ENCODE measurements at regions not wholly inside any gene's neighbourhood (a gene's known extent, or its start where the extent isn't known, plus 50 kb on each side); places are given as distances from the start of the nearest gene placed in this dataset.
A peak's percentile ranks its signal among the peaks of the same experiment; 100 is the strongest.
"Not testable (repeated sequence)": the region's sequence is repeated elsewhere in the genome, so short reads cannot be mapped to it uniquely, and the experiment has no call there.

DNA sequence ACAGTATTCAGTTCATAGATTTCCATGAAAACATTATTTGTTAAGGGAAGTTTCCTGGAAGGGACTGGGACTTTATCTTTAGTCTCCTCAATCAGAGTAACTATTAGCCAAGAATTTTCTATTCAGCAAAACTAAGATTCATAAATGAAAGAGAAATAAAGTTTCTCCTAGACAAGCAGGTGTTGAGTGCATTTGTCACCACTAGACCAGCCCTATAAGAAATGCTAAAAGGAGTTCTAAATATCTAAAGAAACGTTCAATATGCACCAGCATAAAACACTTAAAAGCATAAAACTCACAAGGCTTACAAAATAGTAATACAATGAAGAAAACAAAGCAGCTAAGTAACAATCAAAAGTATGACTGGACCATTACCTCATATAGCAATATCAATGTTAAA, 423.0 kb downstream of the TECRL start:
- Mint-ChIP-seq H3K27me3 (no peaks in the 10 kb centered on the region), H3K4me3 (ENCODE audit: low read depth) (no peak overlapping the region), H3K36me3 (ENCODE audit: insufficient read depth) (no peaks in the 10 kb centered on the region), H3K9me3 (ENCODE audit: low read depth) (peaks cover 22% of the 10 kb centered on the region), H3K27ac (no peak overlapping the region), H3K4me1 (ENCODE audit: low read depth) (no peaks in the 10 kb centered on the region)
- DNase-seq (ENCODE audit: low spot score, unreplicated experiment) = no peak
- TF ChIP-seq, protein P1, sequence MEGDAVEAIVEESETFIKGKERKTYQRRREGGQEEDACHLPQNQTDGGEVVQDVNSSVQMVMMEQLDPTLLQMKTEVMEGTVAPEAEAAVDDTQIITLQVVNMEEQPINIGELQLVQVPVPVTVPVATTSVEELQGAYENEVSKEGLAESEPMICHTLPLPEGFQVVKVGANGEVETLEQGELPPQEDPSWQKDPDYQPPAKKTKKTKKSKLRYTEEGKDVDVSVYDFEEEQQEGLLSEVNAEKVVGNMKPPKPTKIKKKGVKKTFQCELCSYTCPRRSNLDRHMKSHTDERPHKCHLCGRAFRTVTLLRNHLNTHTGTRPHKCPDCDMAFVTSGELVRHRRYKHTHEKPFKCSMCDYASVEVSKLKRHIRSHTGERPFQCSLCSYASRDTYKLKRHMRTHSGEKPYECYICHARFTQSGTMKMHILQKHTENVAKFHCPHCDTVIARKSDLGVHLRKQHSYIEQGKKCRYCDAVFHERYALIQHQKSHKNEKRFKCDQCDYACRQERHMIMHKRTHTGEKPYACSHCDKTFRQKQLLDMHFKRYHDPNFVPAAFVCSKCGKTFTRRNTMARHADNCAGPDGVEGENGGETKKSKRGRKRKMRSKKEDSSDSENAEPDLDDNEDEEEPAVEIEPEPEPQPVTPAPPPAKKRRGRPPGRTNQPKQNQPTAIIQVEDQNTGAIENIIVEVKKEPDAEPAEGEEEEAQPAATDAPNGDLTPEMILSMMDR (IDR thresholded peaks at IDR 0.05; ENCODE audit: unreplicated experiment) = no peak

DNA sequence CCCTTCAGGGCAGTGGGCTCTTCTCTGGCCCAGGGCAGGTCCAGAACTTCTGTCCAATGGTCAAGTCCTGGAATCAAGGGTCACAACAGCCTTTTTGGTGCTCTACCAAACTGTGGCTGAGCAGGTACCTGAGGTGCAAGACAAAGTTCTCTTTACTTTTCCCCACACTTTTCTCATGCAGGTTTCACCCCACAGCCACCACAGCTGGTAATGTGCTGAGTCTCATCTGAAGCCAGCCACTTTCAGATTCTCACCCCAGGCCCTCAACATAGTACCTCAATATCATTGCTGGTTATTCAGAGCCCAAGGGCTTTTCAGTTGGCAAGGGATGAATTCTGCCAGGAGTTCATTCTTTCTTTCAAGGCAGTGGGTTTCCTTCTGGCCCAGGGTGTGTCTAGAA, 426.0 kb downstream of the TECRL start:
- H3K4me1 Mint-ChIP-seq (ENCODE audit: low read depth) = no peaks in the 10 kb centered on the region
- H3K9me3 Mint-ChIP-seq (ENCODE audit: low read depth) = peaks cover 13% of the 10 kb centered on the region
- DNase-seq (ENCODE audit: low spot score, unreplicated experiment) = no peak
- TF ChIP-seq, protein P1 (IDR thresholded peaks at IDR 0.05; ENCODE audit: unreplicated experiment) = no peak
- no peak overlapping the region for H3K4me3 Mint-ChIP-seq (ENCODE audit: low read depth)
- no peaks in the 10 kb centered on the region for H3K27me3 Mint-ChIP-seq
- H3K36me3 Mint-ChIP-seq (ENCODE audit: insufficient read depth) = no peaks in the 10 kb centered on the region
- H3K27ac Mint-ChIP-seq = no peak overlapping the region

DNA sequence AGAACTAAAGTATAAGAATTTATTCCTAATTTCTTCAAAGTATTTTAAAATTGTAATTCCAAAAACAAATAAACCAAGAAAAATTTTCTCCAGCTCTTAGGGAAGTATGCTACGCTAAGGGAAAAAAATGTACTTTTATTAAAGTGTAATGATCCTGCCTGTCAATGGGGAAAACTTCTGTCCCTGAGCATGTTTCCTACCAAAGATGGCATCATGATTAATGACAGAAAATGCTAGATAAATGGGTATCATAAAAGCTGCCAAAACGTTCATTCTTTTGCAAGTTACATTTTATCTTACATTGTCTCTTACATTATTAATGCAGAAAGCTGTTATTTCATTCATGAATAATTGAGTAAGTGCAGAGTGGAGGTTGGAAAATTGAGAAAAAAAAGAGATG, 443.4 kb downstream of the TECRL start:
- TF ChIP-seq, protein P1 (IDR thresholded peaks at IDR 0.05; ENCODE audit: unreplicated experiment) = no peak
- H3K27ac Mint-ChIP-seq = no peak overlapping the region
- H3K4me1 Mint-ChIP-seq (ENCODE audit: low read depth) = no peaks in the 10 kb centered on the region
- no peaks in the 10 kb centered on the region for H3K27me3 Mint-ChIP-seq
- H3K9me3 Mint-ChIP-seq (ENCODE audit: low read depth) = no peaks in the 10 kb centered on the region
- H3K4me3 Mint-ChIP-seq (ENCODE audit: low read depth) = no peak overlapping the region
- H3K36me3 Mint-ChIP-seq (ENCODE audit: insufficient read depth) = no peaks in the 10 kb centered on the region
- DNase-seq (ENCODE audit: low spot score, unreplicated experiment) = no peak

DNA sequence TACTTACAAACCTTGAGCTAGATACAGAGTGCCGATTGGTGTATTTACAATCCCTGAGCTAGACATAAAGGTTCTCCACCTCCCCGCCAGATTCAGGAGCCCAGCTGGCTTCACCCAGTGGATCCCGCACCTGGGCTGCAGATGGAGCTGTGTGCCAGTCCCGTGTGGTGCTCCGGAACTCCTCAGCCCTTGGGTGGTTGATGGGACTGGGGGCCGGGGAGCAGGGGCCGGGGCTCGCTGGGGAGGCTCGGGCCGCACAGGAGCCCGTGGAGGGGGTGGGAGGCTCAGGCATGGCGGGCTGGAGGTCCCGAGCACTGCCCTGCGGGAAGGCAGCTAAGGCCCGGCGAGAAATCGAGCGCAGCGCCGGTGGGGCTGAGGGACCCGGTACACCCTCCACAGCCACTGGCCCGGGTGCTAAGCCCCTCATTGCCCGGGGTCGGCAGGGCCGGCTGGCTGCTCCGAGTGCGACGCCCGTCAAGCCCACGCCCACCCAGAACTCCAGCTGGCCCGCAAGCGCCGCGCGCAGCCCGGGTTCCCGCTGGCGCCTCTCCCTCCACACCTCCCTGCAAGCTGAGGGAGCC, 466.5 kb downstream of the TECRL start:
- DNase-seq (ENCODE audit: low spot score, unreplicated experiment); H3K4me3 Mint-ChIP-seq (ENCODE audit: low read depth); H3K27me3 Mint-ChIP-seq; H3K27ac Mint-ChIP-seq; H3K9me3 Mint-ChIP-seq (ENCODE audit: low read depth); H3K36me3 Mint-ChIP-seq (ENCODE audit: insufficient read depth); H3K4me1 Mint-ChIP-seq (ENCODE audit: low read depth): not testable (repeated sequence)

DNA sequence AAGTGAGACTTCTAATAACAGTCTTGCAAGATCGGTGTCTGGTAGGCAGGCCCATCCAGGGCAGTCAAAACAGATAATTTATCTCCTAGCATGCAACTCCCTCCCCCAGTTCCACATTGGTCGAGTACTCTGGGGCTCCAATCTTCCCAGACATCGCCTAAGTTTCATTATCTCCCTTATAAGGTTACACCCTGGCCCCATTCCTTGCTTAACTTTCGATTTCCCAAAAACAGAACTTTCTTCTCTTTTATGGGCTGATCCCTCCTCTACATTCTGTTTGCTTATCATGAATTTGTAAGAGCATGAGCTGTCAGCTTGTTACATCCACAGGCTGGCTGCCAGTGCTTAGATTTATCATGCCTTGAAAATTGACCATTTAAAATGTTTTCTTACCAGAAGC, 471.3 kb downstream of the TECRL start:
- Mint-ChIP-seq H3K27ac (no peak overlapping the region), H3K4me3 (ENCODE audit: low read depth) (no peak overlapping the region), H3K36me3 (ENCODE audit: insufficient read depth) (no peaks in the 10 kb centered on the region), H3K4me1 (ENCODE audit: low read depth) (peaks cover 4% of the 10 kb centered on the region), H3K9me3 (ENCODE audit: low read depth) (peaks cover 4% of the 10 kb centered on the region), H3K27me3 (no peaks in the 10 kb centered on the region)
- DNase-seq (ENCODE audit: low spot score, unreplicated experiment) = no peak
- TF ChIP-seq, protein P1 (IDR thresholded peaks at IDR 0.05; ENCODE audit: unreplicated experiment) = no peak

DNA sequence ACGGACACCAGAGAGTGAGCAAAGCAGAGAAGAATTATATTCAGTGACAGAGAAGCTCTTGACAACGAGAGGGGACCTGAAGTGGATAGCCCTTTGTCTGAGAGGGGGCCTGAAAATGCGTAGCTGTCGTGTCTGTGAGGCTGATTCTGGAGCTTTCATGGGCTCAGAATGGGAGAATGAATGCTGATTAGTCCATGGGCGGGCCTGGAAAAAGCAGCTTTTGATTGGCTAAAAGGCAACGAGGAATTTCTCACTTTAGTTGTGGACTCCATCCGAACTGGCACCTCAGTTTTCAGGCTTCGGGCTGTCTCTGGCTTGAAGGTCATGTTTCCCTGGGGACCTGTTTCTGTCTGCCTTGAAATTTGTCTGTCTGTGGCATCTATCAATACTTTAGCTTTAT, 487.1 kb downstream of the TECRL start:
- Mint-ChIP-seq H3K9me3 (ENCODE audit: low read depth) (no peaks in the 10 kb centered on the region), H3K27me3 (no peaks in the 10 kb centered on the region), H3K4me3 (ENCODE audit: low read depth) (no peak overlapping the region), H3K27ac (peak overlapping the region; percentile 69), H3K4me1 (ENCODE audit: low read depth) (no peaks in the 10 kb centered on the region), H3K36me3 (ENCODE audit: insufficient read depth) (no peaks in the 10 kb centered on the region)
- TF ChIP-seq, protein P1 (IDR thresholded peaks at IDR 0.05; ENCODE audit: unreplicated experiment) = no peak
- no peak for DNase-seq (ENCODE audit: low spot score, unreplicated experiment)
